ENCODE measurements at regions not wholly inside any gene's neighbourhood (a gene's known extent, or its start where the extent isn't known, plus 50 kb on each side); places are given as distances from the start of the nearest gene placed in this dataset.

DNA sequence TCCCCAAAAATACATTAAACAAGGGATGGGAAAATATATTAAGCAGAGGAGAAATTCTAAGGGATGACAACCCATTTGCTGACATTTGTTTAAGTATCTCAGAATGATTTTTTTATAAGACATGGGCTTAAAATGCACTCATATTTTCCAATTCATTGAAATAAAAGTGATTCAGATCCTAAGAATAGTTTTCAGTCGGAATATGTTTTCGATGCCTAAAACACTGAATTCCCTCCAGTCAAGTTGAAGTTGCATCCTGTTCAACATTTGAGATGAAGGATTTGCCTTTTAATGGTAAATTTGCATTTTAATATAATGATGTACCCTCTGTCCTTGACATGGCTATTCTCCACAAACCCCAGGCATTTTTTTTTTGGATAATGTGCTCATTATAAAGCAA is 79.3 kb downstream of the PTCHD4 start:
- intact Hi-C loops (cut with micrococcal nuclease): no loop called here
- no peak overlapping the region for H2AFZ ChIP-seq (ENCODE audit: low read length)
- no peaks in the 10 kb centered on the region for H3K9me3 ChIP-seq (ENCODE audit: low read length)
- TF ChIP-seq EZH2 (IDR thresholded peaks at IDR 0.05; ENCODE audit: low read length, unreplicated experiment): no peak
- TF ChIP-seq, protein P1, sequence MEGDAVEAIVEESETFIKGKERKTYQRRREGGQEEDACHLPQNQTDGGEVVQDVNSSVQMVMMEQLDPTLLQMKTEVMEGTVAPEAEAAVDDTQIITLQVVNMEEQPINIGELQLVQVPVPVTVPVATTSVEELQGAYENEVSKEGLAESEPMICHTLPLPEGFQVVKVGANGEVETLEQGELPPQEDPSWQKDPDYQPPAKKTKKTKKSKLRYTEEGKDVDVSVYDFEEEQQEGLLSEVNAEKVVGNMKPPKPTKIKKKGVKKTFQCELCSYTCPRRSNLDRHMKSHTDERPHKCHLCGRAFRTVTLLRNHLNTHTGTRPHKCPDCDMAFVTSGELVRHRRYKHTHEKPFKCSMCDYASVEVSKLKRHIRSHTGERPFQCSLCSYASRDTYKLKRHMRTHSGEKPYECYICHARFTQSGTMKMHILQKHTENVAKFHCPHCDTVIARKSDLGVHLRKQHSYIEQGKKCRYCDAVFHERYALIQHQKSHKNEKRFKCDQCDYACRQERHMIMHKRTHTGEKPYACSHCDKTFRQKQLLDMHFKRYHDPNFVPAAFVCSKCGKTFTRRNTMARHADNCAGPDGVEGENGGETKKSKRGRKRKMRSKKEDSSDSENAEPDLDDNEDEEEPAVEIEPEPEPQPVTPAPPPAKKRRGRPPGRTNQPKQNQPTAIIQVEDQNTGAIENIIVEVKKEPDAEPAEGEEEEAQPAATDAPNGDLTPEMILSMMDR (conservative IDR thresholded peaks at IDR 0.05; ENCODE audit: low read depth, low read length): no peak
- no peak for TF ChIP-seq EZH2phosphoT487 (IDR thresholded peaks at IDR 0.05; ENCODE audit: borderline replicate concordance, low read length)
- H3K4me3 ChIP-seq (ENCODE audit: low read length): no peak overlapping the region
- DNase-seq (no peak), ATAC-seq (no peak)
- no peak overlapping the region for H3K9ac ChIP-seq (ENCODE audit: low read length)
- H3K9me2 ChIP-seq (replicated peaks; ENCODE audit: low read length): no peaks in the 10 kb centered on the region
- POLR2A ChIA-PET (ENCODE audit: unreplicated experiment): no interaction called here
- H3K79me2 ChIP-seq (ENCODE audit: low read length): no peaks in the 10 kb centered on the region
- BruUV-seq (replicated peaks): no TSS peak
- H3K27me3 ChIP-seq (ENCODE audit: low read length): no peaks in the 10 kb centered on the region
- H3K4me1 ChIP-seq (ENCODE audit: insufficient read depth, low read length): no peaks in the 10 kb centered on the region
- H3K27ac ChIP-seq (ENCODE audit: low read length): no peak overlapping the region
- CTCF ChIA-PET: no interaction called here
- H3K4me2 ChIP-seq (ENCODE audit: low read length): no peak overlapping the region
- H3F3A ChIP-seq (ENCODE audit: low read length, unreplicated experiment): no peaks in the 10 kb centered on the region
- H4K20me1 ChIP-seq (ENCODE audit: low read length): no peaks in the 10 kb centered on the region
- no peaks in the 10 kb centered on the region for H3K36me3 ChIP-seq (ENCODE audit: low read depth, low read length)

DNA sequence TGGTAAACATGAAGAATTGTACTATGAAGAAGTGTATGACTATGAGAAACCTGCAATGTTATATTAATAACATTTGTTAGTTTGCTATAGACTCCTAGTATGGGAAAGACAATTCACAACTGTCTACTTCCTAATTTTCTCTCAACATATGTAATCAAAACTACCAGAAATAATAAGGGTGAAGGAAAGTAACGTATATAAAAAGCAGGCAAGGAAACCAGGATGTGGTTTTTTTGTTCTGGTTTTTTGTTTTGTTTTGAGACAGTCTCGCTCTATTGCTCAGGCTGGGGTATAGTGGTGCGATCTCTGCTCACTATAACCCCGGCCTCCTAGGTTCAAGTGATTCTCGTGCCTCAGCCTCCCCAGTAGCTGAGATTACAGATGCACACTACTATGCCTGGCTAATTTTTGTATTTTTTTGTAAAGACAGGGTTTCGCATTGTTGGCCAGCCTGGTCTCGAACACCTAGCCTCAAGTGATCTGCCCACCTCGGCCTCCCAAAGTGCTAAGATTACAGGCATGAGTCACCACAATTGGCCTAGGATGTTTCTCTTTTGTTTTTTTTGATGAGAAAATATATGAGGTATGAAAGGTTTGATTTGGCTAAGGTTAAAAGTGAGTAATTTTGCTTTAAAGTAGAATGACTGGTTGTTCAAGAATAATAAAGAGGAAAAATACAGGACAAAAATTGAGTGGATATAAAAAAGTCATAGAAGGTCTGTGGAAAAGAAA is 83.1 kb downstream of the PTCHD4 start:
- no TSS peak for BruUV-seq (replicated peaks)
- no peak overlapping the region for H3K9ac ChIP-seq (ENCODE audit: low read length)
- H3K4me3 ChIP-seq (ENCODE audit: low read length): no peak overlapping the region
- no peaks in the 10 kb centered on the region for H3K9me2 ChIP-seq (replicated peaks; ENCODE audit: low read length)
- no peaks in the 10 kb centered on the region for H3F3A ChIP-seq (ENCODE audit: low read length, unreplicated experiment)
- H3K4me2 ChIP-seq (ENCODE audit: low read length): no peak overlapping the region
- H2AFZ ChIP-seq (ENCODE audit: low read length): no peak overlapping the region
- ATAC-seq (no peak), DNase-seq (peak; percentile 35)
- intact Hi-C loops (cut with micrococcal nuclease): no loop called here
- H3K9me3 ChIP-seq (ENCODE audit: low read length): no peaks in the 10 kb centered on the region
- TF ChIP-seq EZH2phosphoT487 (IDR thresholded peaks at IDR 0.05; ENCODE audit: borderline replicate concordance, low read length) (no peak), EZH2 (IDR thresholded peaks at IDR 0.05; ENCODE audit: low read length, unreplicated experiment) (no peak)
- TF ChIP-seq, protein P1 (conservative IDR thresholded peaks at IDR 0.05; ENCODE audit: low read depth, low read length): no peak
- no peaks in the 10 kb centered on the region for H3K27me3 ChIP-seq (ENCODE audit: low read length)
- POLR2A ChIA-PET (ENCODE audit: unreplicated experiment): no interaction called here
- CTCF ChIA-PET: no interaction called here
- H3K27ac ChIP-seq (ENCODE audit: low read length): no peak overlapping the region
- H3K36me3 ChIP-seq (ENCODE audit: low read depth, low read length): no peaks in the 10 kb centered on the region
- no peaks in the 10 kb centered on the region for H3K4me1 ChIP-seq (ENCODE audit: insufficient read depth, low read length)
- no peaks in the 10 kb centered on the region for H4K20me1 ChIP-seq (ENCODE audit: low read length)
- no peaks in the 10 kb centered on the region for H3K79me2 ChIP-seq (ENCODE audit: low read length)

DNA sequence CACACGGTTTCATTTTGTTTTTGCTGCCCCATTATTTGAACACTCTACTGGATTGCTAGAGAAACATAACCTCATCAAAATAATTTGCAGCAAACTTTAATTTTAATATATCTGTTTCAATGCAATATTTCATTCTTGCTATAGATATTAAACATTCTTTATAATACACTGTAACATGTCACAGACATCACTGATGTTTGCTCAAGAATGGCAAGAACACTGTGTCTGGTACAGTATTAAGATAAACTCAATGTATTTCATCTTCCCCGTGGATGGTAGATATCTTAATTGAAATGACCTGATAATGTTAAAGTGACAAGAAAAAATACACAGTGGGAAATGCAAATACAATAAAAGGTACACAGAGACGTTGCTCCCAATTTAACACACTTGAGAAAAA is 86.0 kb downstream of the PTCHD4 start:
- H3K9me3 ChIP-seq (ENCODE audit: low read length): no peaks in the 10 kb centered on the region
- DNase-seq (no peak), ATAC-seq (no peak)
- TF ChIP-seq, protein P1 (conservative IDR thresholded peaks at IDR 0.05; ENCODE audit: low read depth, low read length): no peak
- no peak for TF ChIP-seq EZH2phosphoT487 (IDR thresholded peaks at IDR 0.05; ENCODE audit: borderline replicate concordance, low read length)
- H2AFZ ChIP-seq (ENCODE audit: low read length): no peak overlapping the region
- POLR2A ChIA-PET (ENCODE audit: unreplicated experiment): no interaction called here
- no peaks in the 10 kb centered on the region for H3K9me2 ChIP-seq (replicated peaks; ENCODE audit: low read length)
- H3K79me2 ChIP-seq (ENCODE audit: low read length): no peaks in the 10 kb centered on the region
- no peak overlapping the region for H3K9ac ChIP-seq (ENCODE audit: low read length)
- no peaks in the 10 kb centered on the region for H3K4me1 ChIP-seq (ENCODE audit: insufficient read depth, low read length)
- no peaks in the 10 kb centered on the region for H3K27me3 ChIP-seq (ENCODE audit: low read length)
- no peak overlapping the region for H3K4me3 ChIP-seq (ENCODE audit: low read length)
- no peaks in the 10 kb centered on the region for H4K20me1 ChIP-seq (ENCODE audit: low read length)
- intact Hi-C loops (cut with micrococcal nuclease): no loop called here
- CTCF ChIA-PET: no interaction called here
- no peak overlapping the region for H3K4me2 ChIP-seq (ENCODE audit: low read length)
- H3F3A ChIP-seq (ENCODE audit: low read length, unreplicated experiment): no peaks in the 10 kb centered on the region
- H3K27ac ChIP-seq (ENCODE audit: low read length): no peak overlapping the region
- BruUV-seq (replicated peaks): no TSS peak
- no peaks in the 10 kb centered on the region for H3K36me3 ChIP-seq (ENCODE audit: low read depth, low read length)

Measured in PC-3 (cell line).